GM20000 (cell line): ENCODE measurements at regions not wholly inside any gene's neighbourhood (a gene's known extent, or its start where the extent isn't known, plus 50 kb on each side); places are given as distances from the start of the nearest gene placed in this dataset.

Experiments used
- DNase-seq: peaks from one replicate; pipeline ENCODE4 v3.0.0; 2012; ENCODE audit warnings: low spot score
- CTCF ChIP-seq: IDR thresholded peaks from 2 replicates; pipeline ENCODE4 v1.5.1; 2012; ENCODE audit warnings: mild to moderate bottlenecking, control low read depth; ENCODE audit errors: extremely low read depth, missing control alignments

GRCh38 chr4:178523038-178523437, 1080.8 kb upstream of the AGA start:
- DNase-seq: no peak
- no peak for TF ChIP-seq CTCF

- TF ChIP-seq CTCF: no peak
- no peak for DNase-seq
Measured at GRCh38 chr4:178535939-178536579, 1093.8 kb upstream of the AGA start.

- TF ChIP-seq CTCF: no peak
- no peak for DNase-seq
Measured at GRCh38 chr4:178553201-178553600, 1111.0 kb upstream of the AGA start.

GRCh38 chr4:178554352-178554751, 1112.1 kb upstream of the AGA start:
- TF ChIP-seq CTCF: no peak
- DNase-seq: no peak

- TF ChIP-seq CTCF: no peak
- DNase-seq: no peak
Measured at GRCh38 chr4:178556796-178557195, 1114.6 kb upstream of the AGA start.

GRCh38 chr4:178577933-178578332, 1135.7 kb upstream of the AGA start:
- TF ChIP-seq CTCF: no peak
- no peak for DNase-seq

- no peak for DNase-seq
- no peak for TF ChIP-seq CTCF
Measured at GRCh38 chr4:178595500-178596138, 1153.4 kb upstream of the AGA start.
